Stimulated activated CD4-positive, alpha-beta T cell treated with anti-CD3 and anti-CD28 coated beads, Interleukin-4, amount 100 ng/mL, for 4 hours (primary cell): ENCODE measurements at regions not wholly inside any gene's neighbourhood (a gene's known extent, or its start where the extent isn't known, plus 50 kb on each side); places are given as distances from the start of the nearest gene placed in this dataset.

ENCODE experiments used
- DNase-seq, 2 experiments: peaks; one replicate each; pipeline ENCODE4 v3.0.0-alpha.2; 2020

DNA sequence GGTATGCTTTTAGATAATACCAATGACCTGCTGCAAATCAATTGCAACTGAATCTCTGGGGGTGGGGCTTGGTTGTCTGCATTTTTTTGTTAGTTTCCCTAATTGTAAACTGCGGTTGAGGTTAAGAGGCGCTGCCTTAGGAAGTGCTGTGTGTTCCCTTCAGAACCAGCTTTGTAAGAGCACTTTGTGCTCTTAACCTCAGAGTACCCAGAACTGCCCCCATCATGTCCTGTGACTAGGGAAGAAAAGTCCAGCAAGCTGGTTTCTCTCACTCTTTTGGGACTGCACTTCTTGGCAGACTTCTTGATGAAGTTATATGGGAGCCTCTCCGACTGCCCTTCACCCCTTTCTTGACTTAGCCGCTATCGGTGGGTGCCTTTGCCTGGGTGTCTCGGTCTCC, 245.5 kb upstream of the CXCR4 start:
- DNase-seq: no peak

DNA sequence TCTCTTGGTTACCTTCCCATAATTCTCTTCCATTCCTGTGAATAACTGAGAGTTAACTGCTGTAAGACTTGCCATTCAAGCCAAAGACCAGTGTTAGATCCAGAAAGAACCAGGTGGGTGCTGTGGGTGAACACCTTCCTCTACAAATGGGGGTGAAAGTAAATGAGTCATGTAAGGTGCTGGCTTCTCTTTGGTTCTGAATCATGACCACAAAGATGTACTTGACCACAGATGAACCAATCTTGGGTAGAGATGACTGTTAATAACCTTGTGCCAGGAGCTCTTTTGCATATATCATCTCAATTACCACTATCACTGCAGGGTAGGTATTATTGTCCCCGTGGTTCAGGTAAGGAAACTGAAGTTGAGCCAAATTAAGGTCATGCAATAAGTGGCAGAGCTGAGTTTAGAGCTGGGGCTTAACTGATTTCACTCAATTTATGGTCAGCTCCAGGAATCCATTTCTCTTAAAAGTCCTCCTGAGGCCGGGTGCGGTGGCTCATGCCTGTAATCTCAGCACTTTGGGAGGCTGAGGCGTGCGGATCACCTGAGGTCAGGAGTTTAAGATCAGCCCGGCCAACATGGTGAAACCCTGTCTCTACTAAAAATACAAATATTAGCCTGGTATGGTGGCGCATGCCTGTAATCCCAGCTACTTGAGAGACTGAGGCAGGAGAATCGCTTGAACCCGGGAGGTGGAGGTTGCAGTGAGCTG, 244.9 kb upstream of the CXCR4 start:
- no peak for DNase-seq

DNA sequence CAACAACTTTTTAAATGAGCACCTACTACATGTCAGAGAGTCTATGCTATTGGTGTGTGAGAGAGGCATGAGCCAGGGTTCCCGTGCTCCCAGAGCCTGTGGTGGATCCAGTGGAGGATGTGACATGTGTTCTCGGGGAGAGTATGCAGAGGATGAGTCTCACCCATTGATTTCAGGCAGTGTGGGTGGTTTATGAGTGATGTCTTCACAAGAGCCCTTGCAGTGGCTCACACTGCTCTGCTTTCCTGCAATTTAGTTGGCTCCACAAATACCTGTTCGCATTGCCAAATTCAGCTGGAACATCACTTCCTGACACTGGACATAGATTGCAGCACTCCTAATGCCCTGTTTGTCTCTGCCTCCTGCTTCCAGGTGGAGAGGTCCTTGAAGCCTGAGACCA, 243.6 kb upstream of the CXCR4 start:
- no peak for DNase-seq

DNA sequence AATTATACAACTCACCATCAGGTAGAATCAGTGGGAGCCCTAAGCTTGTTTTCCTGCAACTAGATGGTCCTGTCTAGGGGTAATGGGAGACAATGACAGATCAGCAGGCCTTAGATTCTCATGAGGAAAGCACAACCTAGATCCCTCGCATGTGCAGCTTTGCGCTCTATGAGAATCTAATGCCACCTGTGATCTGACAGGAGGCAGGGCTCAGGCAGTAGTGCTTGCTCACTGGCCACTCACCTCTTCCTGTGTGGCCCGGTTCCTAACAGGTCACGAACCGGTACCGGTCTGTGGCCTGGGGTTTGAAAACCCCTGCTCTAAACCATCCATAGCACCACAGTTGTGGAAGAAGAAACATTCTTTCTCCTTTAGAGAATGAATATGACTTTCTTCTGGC, 242.8 kb upstream of the CXCR4 start:
- no peak for DNase-seq

DNA sequence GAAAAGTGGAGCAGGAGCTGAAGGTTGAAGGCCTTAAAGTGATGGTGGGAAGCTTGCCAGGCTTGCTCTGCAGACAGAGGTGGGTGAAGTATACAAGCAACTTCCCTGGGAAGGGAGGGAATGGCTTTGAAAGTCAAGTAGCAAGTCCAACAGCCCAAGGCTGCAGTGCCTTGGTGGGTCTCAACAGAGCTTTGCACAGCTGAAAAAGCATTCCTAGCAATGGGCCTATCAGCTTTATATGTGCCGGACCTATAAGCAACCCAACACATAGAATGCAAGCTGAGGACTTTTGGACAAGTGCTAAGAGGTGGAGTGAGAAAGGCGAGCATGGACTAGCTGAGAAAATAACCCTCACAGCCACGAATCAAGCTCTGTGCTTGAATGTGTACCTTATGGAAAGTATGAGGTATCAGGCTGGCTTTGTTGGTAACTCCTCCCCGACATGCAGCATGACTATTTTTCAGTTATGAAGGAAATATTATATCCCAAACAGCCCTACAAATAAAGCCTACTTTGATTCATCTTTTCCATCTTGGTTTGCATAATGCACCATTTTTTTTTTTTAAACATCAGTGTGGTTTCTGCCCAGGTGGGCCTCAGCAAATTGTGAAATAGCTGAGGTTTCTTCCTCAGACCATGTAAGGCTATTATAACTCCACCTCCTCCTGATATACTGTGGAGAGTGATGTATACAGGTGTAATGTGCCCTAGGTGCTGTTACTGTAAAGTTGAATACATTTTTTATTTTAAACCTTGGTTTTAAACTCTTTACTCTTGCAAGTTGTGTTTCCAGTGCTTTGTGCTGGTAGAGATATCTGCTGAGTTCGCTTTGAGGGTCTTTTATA, 241.4 kb upstream of the CXCR4 start:
- no peak for DNase-seq

DNA sequence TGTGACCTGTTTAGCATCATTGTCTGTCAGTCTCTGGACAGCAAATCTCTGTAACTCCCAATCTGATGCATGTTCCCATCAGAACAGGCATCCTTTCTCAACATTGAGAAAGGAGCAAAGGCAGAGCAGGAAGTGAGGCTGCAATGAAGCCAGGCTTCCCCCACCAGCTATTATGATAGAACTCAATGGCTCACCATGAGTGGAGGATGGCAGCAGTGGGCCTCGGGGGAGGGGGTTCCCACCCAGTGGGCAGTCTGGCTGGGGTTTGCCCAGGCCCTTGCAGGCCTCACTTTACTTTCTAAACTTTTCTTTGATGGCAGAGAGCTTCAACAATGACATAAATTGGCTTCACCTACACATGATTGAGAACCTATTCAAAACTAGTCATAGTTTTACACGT, 240.6 kb upstream of the CXCR4 start:
- no peak for DNase-seq

DNA sequence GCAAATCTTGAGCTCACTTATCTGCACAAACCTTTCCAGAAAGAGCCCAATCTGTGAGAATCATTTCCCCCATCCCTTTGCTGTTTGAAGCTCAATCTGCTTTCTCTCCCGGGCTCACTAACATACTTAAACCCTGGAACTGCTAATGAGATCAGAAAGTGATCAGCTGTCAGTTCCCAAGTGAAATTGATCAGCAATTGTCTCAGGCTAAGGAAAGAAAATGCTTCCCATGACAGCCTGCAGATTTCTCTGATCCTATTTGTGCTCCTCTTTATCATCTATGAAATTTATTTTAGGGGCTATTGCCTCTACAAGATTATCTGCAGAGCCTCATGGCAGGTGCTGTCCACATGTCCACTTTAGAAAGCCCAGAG, 239.0 kb upstream of the CXCR4 start:
- DNase-seq: no peak

DNA sequence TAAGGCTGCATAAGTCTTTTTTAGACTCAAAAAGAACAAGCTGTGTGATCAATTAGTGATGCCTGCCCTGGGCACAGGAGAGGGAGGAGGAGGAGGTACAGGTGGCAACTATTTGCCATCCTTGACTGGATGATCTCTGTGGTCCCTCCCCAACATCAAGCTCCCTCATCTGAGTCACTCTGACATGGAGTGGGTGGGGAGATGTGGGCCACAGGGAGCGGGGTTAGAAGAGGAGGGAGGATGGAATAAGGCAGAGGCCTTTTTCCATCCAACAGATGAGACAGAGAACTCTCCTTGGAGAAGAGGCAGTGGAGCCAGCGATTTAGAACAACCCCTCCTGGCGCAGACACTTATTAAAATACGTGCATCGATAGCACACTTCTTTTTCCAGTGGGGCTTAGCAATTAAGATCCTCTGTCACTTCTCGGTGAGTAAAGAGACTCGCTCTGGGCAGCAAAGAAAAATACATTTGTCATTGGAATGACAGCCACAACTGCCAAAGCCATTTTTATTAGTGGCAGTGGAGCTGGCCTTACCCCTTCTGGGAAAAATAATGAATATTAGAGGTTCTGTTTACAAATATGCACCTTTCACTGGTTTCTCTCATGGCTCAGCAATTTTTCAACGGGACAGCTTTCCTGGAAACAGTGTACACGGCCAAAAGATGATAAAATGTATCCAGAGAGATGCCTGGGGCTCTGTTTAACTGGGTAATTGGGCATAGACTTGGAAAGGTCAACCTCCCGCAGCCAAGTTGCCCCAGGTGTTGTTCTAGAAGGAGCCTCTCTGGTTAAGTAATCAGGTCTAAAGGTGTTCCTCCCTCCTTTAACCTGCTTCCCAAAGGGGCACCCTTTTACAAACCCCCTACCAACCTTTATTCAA, 238.4 kb upstream of the CXCR4 start:
- DNase-seq: no peak

DNA sequence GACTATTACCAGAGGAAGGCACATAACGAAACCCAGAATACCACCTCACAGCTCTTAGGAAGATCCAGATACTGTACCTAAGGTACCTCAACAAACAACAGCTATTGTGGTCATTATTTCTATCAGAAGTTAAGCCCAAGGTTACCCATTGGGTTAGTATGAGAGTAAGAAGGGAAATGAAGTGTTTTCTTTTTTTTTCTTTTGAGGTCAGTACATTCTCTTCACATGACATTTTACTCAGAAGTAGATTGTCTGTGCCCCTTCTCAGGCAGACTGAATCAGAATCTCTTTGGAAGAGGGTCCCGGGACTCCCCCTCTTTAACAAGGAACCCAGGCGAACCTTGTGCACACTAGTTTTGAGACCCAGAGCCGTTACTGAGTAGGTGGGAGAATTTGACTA, 233.7 kb upstream of the CXCR4 start:
- DNase-seq: no peak

DNA sequence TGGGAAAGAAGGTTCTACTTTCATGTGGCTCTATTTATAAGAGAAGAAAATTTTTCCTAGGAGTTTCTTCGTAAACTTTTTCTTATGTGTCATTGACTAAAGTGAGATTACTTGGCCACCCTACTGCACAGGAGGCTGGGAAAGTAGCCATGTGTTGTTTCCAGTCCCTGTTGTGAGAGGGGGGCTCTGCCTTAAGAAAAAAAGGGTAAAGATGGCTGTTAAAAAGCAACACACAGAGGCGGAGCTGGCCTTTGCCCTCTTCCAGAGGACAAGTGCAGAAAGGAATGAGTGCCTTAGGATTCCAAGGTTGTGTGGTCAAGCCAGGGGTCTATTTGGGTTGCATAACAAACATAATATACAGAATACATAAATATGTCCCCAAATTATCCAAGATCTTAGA, 230.0 kb upstream of the CXCR4 start:
- no peak for DNase-seq

DNA sequence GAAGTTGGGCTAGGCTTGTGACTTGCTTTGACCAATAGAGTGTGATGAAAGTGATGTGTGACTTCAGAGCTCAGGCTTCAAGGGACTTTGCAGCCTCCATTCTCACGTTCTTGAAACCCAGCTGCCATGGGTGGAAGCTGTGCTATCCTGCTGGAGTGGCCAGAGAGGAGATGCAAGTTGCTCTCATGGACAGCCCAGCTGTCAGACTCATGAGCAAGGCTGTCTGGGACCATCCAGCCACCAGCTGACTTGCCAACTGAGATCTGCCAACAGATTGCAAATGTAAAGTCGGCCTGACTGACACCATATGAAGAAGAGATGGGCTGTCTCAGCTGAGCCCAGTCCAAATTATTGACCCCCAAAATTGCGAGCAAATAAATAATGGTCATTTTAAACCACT, 226.4 kb upstream of the CXCR4 start:
- no peak for DNase-seq

DNA sequence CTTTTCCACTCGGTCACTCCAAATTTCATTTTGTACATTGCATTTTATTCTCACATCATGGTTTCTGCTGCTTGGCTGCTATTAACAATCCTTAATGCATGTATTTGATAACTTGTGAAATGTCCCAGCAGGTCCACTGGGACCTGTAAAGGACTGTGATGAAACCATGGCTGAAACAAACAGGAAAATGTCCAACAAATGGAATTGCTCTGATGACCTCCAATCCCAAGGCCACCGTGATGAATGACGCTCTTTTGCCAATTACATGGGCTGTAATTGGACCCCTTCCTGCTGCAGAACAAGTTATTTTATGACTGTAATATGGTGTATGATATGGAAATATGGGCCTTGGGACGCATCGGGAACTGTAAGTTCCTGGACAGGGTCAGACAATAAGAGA, 224.2 kb upstream of the CXCR4 start:
- DNase-seq: no peak

DNA sequence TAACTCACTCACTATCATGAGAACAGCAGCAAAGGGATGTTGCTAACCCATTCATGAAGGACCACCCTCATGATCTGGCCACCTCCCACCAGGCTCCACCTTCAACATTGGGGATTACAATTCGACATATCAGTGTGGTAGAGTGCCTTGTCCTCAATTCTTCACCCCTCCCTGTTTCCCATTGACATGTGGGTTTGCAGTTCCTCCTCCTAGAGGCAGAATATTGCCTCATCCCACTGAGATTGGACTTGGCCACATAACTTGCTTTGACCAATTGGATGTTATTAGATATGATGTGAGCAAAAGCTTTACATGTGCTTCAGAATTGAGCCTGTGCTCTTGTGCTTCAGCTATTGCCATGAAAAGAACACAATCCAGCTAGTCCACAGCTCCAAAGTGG, 217.0 kb upstream of the CXCR4 start:
- no peak for DNase-seq

DNA sequence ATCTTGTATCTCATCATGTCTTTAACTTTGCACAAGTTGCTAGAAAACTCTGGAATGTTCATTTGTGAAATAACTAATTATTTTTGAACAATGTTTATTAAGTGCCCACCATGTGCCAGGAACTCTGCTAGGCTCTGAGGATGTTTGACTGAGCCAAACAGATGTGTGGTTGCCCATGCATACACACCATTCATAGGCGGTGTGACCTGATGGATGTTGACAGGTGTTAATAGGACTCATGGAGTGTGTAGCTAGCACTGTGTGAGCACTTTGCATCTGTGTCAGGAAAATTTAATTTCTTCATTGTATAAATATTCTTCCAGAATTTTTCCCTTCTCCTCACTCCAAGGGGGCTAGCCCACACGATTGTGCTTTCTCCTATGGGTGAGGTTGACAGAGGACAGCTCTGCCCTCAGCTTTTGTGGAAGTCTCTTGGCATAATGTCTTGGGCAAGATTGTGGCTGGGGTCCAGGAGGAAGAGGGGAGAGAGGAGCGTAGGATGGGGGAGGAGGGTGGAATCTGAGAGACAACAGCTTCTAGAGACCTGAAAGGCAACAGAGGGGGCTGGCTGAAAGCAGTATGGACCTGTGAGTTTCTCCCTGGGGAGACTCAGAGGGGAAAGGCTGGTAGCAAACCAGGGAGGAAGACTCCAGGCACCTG, 214.6 kb upstream of the CXCR4 start:
- no peak for DNase-seq

DNA sequence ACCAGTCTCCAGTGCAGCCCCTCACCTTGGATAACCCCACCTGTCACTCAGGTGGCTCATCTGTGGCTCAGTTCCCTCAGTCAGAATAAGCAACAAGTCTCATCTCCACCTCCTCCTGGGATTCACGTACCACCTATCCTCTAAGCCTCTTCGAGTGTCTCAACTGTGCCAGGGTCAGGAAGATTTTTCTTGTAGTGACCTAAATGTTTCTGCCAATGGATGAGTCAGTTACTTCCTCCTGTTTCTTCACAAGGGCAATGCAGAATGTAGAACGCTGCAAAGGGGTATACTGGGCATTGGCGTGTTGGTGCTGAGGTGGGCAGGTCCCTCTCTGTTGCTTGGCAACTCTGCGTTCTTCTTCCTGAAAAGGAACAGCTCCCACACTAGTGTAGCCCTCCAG, 213.3 kb upstream of the CXCR4 start:
- no peak for DNase-seq

DNA sequence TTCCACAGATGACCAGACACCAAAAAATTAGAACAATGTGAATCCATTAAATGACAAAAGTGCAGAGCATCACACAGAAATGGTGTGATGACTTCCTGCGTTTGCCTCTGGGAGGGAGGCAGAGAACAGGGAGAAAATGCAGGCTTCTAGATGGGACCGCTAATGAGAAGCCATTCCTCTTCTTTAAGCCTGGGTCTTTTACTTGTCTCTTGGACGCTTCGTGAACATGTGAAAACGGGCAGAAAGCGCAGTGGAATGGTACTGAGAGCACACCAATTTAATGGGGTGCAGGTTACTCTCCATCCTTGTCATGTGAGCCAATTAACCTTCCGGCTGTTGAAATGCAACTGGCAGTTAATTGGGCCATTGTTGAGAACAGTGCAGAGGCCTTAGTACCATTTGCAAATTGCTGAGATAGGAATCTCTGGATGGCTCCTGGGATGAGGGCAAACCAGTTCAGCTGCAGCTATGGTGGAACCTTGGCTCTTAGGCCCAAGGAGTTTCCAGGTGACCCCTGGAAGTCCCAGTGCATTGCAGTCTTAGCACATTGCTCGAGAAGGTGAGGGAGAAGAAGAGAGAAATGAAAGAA, 210.4 kb upstream of the CXCR4 start:
- DNase-seq: no peak

DNA sequence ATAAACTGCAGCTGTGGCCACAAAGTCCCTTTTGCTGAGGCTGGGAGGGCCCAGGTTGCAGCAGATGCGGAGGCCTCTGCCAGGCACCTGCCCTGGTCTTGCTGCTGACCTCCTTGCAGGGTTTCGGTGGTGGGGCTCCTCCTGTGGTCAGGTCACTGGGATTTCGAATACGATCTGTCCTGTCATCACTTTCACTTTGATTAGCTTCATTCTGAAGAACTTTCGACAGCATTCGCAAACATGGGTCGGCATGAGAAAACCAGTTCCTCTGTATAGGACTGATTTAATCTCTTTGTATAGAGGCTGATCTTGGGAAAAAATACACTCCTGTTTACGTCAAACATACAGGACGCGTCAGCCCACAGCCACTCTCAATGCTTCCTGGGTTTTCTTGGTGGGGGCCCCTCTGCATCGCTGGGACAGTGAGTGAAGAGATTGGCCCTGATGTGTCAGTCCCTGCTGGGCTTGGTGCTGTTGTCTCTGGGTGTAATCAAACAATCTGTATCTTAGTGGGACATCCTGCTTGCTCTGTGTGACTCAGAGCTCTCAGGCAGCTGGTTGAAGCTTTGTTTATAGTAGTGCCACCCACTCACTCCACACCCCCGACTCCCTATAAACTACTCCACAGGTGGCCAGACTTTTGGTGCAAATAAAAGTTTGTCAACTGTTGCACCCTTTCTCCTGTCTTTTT, 209.4 kb upstream of the CXCR4 start:
- DNase-seq: peak; percentile 27 to 75

DNA sequence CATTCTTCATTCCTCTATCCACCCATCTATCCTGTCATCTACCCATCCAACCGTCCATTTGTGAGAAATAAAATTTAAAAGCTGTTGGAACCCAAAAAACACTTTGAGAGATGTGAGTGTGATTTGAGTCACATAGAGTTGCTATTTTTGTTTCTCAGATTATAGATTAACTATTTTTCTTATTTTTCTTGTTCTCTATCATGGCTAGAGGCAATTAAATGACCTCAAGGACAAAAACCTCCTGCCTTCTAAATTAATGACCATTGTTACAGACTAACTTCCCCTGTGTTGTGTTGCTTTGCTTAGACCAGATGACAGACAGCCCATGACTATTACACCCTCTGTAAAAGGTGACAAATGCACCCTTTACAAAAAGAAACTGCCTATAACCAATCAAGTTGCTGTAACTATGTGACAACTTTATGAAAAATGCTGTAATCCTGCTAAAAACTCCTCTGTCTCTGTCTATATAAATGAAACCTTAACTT, 207.9 kb upstream of the CXCR4 start:
- no peak for DNase-seq

DNA sequence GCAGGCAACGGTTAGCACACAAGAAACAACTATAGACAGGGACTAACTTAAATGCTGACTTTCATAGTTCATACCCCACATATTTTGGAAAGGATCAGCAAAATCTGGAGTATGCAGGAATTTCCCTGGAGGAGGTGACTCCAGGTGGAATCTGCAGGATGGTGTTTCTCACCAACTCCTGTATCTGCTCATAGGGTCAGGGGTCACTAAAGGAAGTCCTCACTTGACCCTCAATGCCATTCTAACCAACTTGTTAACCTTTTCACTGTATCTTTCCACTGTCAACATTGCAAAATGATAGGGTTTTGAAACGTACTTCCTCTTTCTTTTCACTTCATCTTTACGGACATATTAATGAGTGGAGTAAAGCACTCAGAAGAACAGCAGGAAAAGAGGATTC, 207.0 kb upstream of the CXCR4 start:
- no peak for DNase-seq

DNA sequence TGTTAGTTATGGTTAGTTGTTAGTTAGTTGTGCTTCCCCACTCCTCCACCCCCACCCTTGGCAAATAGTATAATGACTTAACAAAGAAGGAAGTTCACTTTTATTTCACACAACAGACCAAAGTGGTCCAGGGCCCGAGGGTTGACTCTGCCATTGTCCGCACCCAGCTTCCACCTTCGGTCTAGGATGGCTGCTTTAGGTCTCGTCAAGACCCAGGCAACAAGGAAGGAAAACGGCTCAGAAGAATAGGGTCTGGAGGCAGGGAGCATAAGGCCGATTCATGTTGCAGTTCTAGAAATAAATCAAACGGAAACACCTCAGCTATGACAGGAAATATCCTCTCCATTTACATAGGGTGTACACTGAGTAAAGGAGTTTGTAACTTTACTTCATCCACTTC, 206.0 kb upstream of the CXCR4 start:
- DNase-seq: no peak

DNA sequence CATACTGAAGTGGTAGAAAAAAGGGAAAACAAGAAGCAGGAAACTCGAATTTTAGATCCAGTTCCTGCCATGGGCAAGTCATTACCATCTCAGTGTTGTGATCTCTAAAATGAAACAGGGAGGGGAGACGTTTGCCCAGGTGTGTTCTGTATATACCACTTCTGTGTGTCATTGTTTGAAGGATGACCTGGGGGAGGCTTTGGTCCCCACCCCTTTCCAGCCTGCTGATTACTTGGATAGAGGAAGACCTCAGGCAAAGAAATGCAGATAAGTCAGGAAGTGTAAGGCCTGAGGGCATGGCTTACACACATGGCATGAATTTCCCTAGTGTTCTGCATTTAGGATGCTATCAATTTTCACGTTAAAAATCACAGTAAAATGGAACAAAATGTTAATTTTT, 205.2 kb upstream of the CXCR4 start:
- DNase-seq: no peak

DNA sequence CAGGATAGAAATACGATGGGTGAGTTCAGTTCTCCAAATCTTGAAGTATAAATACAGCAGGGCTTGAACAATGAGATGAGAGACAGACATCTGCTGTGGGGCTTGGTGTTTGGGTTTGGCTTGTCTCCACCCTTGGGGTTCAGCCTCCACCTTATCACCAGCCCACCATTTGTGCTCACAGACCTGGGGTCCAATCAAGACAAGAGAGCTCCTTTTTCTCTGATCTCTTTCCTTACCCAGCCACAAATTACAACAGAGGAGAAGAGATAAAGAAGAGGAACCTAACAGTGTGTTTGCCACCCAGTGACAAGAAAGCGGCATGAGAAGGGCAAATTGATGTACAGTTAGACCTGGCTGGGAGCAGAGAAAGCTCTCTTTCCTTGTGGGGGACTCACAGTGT, 204.5 kb upstream of the CXCR4 start:
- DNase-seq: no peak
